ENCODE measurements at regions not wholly inside any gene's neighbourhood (a gene's known extent, or its start where the extent isn't known, plus 50 kb on each side); places are given as distances from the start of the nearest gene placed in this dataset.

DNA sequence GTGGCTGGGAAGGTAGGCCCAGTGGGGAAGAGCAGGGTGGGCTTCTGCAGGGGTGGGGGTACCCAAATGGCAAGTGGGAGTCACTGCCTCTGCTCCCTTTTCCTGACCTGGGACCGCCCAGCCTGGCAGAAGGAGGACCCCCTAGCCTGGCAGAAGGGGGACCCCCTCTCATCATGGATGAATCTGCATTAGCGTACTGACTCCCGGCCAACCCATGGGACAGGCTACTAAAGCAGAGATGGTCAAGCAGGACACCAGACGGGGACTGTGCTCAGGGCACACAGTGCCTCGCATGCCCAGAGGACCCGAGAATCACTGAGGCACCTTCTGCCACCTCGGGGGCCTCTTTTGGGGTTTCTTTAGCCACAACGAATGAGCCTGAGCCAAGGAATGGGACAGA lies 577.5 kb downstream of the GLRX3 start:
- TF ChIP-seq ZNF114 (CRISPR knock-in tag; IDR thresholded peaks at IDR 0.05) (no peak), CREB1 (CRISPR knock-in tag; IDR thresholded peaks at IDR 0.05; ENCODE audit: low read depth) (no peak), POLR2AphosphoS5 (IDR thresholded peaks at IDR 0.05; ENCODE audit: low read depth) (no peak), EZH2phosphoT487 (IDR thresholded peaks at IDR 0.05; ENCODE audit: unreplicated experiment) (no peak), JUNB (IDR thresholded peaks at IDR 0.05; ENCODE audit: unreplicated experiment) (no peak)
- TF ChIP-seq, protein P1, sequence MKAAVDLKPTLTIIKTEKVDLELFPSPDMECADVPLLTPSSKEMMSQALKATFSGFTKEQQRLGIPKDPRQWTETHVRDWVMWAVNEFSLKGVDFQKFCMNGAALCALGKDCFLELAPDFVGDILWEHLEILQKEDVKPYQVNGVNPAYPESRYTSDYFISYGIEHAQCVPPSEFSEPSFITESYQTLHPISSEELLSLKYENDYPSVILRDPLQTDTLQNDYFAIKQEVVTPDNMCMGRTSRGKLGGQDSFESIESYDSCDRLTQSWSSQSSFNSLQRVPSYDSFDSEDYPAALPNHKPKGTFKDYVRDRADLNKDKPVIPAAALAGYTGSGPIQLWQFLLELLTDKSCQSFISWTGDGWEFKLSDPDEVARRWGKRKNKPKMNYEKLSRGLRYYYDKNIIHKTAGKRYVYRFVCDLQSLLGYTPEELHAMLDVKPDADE (IDR thresholded peaks at IDR 0.05), result no peak
- no peak overlapping the region for H3K4me3 Mint-ChIP-seq
- no peaks in the 10 kb centered on the region for H4K20me1 ChIP-seq (replicated peaks; ENCODE audit: insufficient read depth)

DNA sequence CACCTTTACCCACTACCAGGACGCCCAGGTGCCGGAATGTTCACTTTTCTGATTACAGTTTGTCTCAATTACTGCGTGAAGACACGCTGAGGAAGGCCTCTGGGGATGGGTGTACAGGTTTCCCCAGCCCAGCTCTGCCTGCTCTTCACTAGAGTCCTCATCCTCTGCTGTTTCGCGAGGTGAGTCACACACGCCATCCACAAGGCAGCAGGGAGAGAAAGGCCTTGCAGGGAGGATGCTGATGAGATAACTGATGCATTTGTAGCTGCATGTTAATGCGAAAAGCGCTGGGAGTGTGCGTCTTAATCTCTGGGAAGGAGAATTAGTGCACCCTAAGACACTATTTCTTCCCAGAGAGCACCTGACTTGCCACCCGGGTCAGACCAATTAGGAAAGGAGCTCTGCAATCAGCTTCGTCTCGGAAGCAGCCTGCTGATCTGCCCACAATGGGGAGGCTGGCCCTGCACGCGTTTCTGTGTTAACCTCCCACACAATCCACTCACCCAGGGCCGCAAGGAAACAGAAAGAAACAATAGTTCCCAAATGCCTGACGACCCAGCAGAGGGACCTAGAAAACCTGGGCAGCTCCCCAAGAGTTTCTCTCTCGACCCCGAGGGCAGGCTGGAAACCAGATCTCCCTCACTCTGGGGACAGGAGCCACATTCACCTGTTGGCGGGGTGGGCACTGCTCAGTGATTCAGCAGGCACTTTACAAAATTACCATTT lies 578.7 kb downstream of the GLRX3 start:
- Histone ChIP-seq H3F3A (replicated peaks; ENCODE audit: low read depth) (no peaks in the 10 kb centered on the region), H3K4me1 (ENCODE audit: insufficient read depth) (no peaks in the 10 kb centered on the region), H3K4me3 (no peak overlapping the region), H3K79me2 (replicated peaks; ENCODE audit: insufficient read depth) (no peaks in the 10 kb centered on the region), H3K4me2 (no peak overlapping the region), H2AFZ (no peak overlapping the region), H3K27ac (ENCODE audit: low read depth) (no peak overlapping the region), H3K9me2 (ENCODE audit: insufficient read depth) (no peaks in the 10 kb centered on the region), H3K36me3 (ENCODE audit: insufficient read depth) (no peaks in the 10 kb centered on the region), H4K20me1 (replicated peaks; ENCODE audit: insufficient read depth) (no peaks in the 10 kb centered on the region), H3K27me3 (ENCODE audit: insufficient read depth) (no peaks in the 10 kb centered on the region)
- Mint-ChIP-seq H3K36me3 (ENCODE audit: low read depth) (peaks cover 28% of the 10 kb centered on the region; the same call in 2 of the 3 replicates), H3K9me3 (peaks cover 92% of the 10 kb centered on the region), H3K27ac (no peak overlapping the region), H3K27me3 (ENCODE audit: insufficient read depth, low read depth, poor library complexity) (peaks cover 9% of the 10 kb centered on the region), H3K4me1 (no peaks in the 10 kb centered on the region), H3K4me3 (no peak overlapping the region)
- no peak for DNase-seq (ENCODE audit: low spot score)
- ATAC-seq, result no peak
- TF ChIP-seq ZNF331 (CRISPR knock-in tag; IDR thresholded peaks at IDR 0.05; ENCODE audit: low read depth) (no peak), ZNF114 (CRISPR knock-in tag; IDR thresholded peaks at IDR 0.05) (no peak), JUNB (IDR thresholded peaks at IDR 0.05; ENCODE audit: unreplicated experiment) (no peak), NANOG (IDR thresholded peaks at IDR 0.05; ENCODE audit: borderline replicate concordance) (no peak), EZH2 (IDR thresholded peaks at IDR 0.05; ENCODE audit: low read depth, unreplicated experiment) (no peak), POLR2AphosphoS5 (IDR thresholded peaks at IDR 0.05; ENCODE audit: low read depth) (no peak), CREB1 (CRISPR knock-in tag; IDR thresholded peaks at IDR 0.05; ENCODE audit: low read depth) (no peak)
- TF ChIP-seq, protein P2, sequence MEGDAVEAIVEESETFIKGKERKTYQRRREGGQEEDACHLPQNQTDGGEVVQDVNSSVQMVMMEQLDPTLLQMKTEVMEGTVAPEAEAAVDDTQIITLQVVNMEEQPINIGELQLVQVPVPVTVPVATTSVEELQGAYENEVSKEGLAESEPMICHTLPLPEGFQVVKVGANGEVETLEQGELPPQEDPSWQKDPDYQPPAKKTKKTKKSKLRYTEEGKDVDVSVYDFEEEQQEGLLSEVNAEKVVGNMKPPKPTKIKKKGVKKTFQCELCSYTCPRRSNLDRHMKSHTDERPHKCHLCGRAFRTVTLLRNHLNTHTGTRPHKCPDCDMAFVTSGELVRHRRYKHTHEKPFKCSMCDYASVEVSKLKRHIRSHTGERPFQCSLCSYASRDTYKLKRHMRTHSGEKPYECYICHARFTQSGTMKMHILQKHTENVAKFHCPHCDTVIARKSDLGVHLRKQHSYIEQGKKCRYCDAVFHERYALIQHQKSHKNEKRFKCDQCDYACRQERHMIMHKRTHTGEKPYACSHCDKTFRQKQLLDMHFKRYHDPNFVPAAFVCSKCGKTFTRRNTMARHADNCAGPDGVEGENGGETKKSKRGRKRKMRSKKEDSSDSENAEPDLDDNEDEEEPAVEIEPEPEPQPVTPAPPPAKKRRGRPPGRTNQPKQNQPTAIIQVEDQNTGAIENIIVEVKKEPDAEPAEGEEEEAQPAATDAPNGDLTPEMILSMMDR (conservative IDR thresholded peaks at IDR 0.05; ENCODE audit: low read depth in 2 of 2), result no peak
- TF ChIP-seq, protein P1 (IDR thresholded peaks at IDR 0.05), result no peak

More for the DNA sequence above, 577.5 kb downstream of the GLRX3 start:
- H3K4me1 Mint-ChIP-seq, result no peaks in the 10 kb centered on the region
- Histone ChIP-seq H3K27me3 (ENCODE audit: insufficient read depth) (no peaks in the 10 kb centered on the region), H3K4me3 (no peak overlapping the region), H3K4me1 (ENCODE audit: insufficient read depth) (no peaks in the 10 kb centered on the region), H2AFZ (no peak overlapping the region), H3F3A (replicated peaks; ENCODE audit: low read depth) (no peaks in the 10 kb centered on the region), H3K27ac (ENCODE audit: low read depth) (no peak overlapping the region), H3K36me3 (ENCODE audit: insufficient read depth) (no peaks in the 10 kb centered on the region), H3K79me2 (replicated peaks; ENCODE audit: insufficient read depth) (no peaks in the 10 kb centered on the region), H3K4me2 (no peak overlapping the region), H3K9me2 (ENCODE audit: insufficient read depth) (no peaks in the 10 kb centered on the region)
- peaks cover 30% of the 10 kb centered on the region; the same call in 2 of the 3 replicates for H3K36me3 Mint-ChIP-seq (ENCODE audit: low read depth)
- H3K27ac Mint-ChIP-seq, result no peak overlapping the region
- peaks cover 9% of the 10 kb centered on the region for H3K27me3 Mint-ChIP-seq (ENCODE audit: insufficient read depth, low read depth, poor library complexity)
- DNase-seq (ENCODE audit: low spot score), result no peak
- H3K9me3 Mint-ChIP-seq, result peaks cover 95% of the 10 kb centered on the region
- ATAC-seq, result no peak

Measured in GM23338 (cell line).